Skeletal muscle cell (primary cell): ENCODE measurements at regions not wholly inside any gene's neighbourhood (a gene's known extent, or its start where the extent isn't known, plus 50 kb on each side); places are given as distances from the start of the nearest gene placed in this dataset.
"Not testable (repeated sequence)": the region's sequence is repeated elsewhere in the genome, so short reads cannot be mapped to it uniquely, and the experiment has no call there.

Source experiments
- DNase-seq: peaks from one replicate; pipeline ENCODE4 v3.0.0-alpha.2; 2010; ENCODE audit warnings: low read depth
- H3K4me3 ChIP-seq: 2 replicates; pipeline ENCODE4 v1.5.1; 2011; ENCODE audit warnings: low read depth, mild to moderate bottlenecking, control low read depth, low read length, moderate library complexity

- no peak for DNase-seq
- H3K4me3 ChIP-seq, result no peak overlapping the region
Observed at GRCh38 chr7:36053589-36053988, 99.5 kb upstream of the EEPD1 start.

GRCh38 chr7:36054637-36055036, 98.4 kb upstream of the EEPD1 start:
- no peak overlapping the region for H3K4me3 ChIP-seq
- no peak for DNase-seq

GRCh38 chr7:36055207-36055606, 97.8 kb upstream of the EEPD1 start:
- H3K4me3 ChIP-seq, result no peak overlapping the region
- no peak for DNase-seq

DNA sequence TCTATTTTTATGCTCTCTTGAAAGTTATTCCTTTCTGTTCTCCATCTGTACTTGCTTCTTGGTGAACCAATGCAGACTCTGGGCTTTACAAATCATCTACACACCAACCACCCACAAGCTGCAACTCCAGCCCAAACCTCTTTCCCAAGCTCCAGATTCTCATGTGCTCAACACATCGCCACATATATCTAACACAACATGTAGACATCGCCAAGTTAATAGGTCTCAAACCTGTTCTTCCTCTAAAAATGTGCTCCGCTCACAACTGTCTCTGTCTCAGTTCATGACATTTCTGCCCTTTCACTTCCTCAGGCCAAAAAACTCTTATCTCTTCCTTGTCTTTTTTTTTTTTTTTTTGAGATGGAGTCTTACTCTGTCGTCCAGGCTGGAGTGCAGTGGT, 95.7 kb upstream of the EEPD1 start:
- DNase-seq, result no peak
- H3K4me3 ChIP-seq, result no peak overlapping the region

- DNase-seq, result no peak
- H3K4me3 ChIP-seq, result no peak overlapping the region
Observed at GRCh38 chr7:36058020-36058592, 94.9 kb upstream of the EEPD1 start.

DNA sequence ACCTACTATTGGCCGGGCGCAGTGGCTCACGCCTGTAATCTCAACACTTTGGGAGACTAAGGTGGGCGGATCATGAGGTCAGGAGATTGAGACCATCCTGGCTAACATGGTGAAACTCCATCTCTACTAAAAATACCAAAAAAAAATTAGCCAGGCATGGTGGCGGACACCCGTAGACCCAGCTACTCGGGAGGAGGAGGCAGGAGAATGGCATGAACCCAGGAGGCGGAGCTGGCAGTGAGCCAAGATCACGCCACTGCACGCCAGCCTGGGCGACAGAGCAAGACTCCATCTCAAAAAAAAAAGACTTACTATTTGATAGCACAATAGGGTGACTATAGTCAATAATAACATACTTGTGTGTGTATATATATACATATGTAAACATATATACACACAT, 92.7 kb upstream of the EEPD1 start:
- DNase-seq, H3K4me3 ChIP-seq: not testable (repeated sequence)

- DNase-seq, result no peak
- no peak overlapping the region for H3K4me3 ChIP-seq
Observed at GRCh38 chr7:36062154-36062815, 90.8 kb upstream of the EEPD1 start.

- no peak for DNase-seq
- no peak overlapping the region for H3K4me3 ChIP-seq
Observed at GRCh38 chr7:36064676-36065075, 88.4 kb upstream of the EEPD1 start.

DNA sequence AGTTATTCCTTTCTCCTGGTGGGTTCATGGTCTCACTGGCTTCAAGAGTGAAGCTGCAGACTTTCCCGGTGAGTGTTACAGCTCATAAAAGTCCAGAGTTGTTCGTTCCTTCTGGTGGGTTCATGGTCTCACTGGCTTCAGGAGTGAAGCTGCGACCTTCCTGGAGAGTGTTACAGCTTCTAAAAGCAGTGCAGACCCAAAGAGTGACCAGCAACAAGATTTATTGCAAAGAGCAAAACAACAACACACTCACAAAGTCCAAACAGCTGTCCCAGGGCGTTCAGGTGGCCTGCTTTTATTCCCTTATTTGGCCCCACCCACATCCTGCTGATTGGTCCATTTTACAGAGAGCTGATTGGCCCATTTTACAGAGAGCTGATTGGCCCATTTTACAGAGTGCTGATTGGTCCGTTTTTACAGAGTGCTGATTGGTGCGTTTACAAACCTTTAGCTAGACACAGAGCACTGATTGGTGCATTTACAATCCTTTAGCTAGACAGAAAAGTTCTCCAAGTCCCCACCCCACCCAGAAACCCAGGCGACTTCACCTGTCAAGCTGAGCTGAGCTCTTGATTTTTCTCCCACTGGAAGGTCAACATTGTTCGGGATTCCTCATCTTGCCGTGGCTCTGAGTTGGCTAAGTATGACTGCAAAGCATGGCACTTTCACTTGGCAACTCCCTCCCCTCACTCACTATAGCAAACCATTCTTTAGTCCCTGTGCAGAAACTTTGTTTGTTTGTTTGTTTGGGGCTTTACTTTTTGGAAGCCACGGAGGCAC, 87.3 kb upstream of the EEPD1 start:
- not testable (repeated sequence) for DNase-seq, H3K4me3 ChIP-seq

DNA sequence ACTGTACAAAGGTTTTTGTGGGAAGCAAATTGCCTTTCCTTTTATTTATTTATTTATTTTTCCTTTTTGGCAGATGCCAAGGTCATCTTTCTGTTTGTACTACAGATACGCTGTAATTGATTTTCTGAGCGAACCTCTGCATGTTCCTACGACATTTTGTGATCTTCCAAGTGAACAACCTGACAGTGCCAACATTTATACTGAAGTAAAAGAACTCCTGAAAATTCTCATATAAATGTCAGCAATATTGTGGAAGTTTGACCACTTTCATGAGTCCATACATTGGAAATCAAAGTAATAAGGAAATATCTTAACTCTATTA, 86.8 kb upstream of the EEPD1 start:
- H3K4me3 ChIP-seq, result no peak overlapping the region
- no peak for DNase-seq

GRCh38 chr7:36070230-36070629, 82.8 kb upstream of the EEPD1 start:
- no peak overlapping the region for H3K4me3 ChIP-seq
- DNase-seq, result no peak

DNA sequence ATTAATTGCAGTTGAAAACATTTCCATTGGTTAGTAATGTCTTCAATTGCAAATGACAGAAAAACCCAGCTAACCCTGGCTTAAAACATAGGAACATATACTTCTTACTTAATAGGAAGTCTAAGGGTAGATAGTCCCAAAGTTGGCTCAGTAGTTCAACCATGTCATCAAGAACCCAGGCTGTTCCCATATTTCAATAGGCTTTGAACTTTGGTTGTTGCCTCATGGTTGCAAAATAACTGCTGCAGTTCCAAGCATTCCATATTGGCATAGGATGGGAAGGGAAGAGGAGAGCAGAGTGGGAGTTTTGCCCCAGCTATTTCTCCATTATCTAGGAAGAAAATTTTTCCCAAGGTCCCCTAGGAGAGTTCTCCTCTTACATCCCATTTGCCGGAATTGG, 81.4 kb upstream of the EEPD1 start:
- DNase-seq, result no peak
- no peak overlapping the region for H3K4me3 ChIP-seq

GRCh38 chr7:36072620-36073019, 80.4 kb upstream of the EEPD1 start:
- H3K4me3 ChIP-seq, result no peak overlapping the region
- no peak for DNase-seq

GRCh38 chr7:36075561-36075960, 77.5 kb upstream of the EEPD1 start:
- no peak for DNase-seq
- H3K4me3 ChIP-seq, result no peak overlapping the region

- no peak for DNase-seq
- no peak overlapping the region for H3K4me3 ChIP-seq
Observed at GRCh38 chr7:36076074-36076473, 77.0 kb upstream of the EEPD1 start.

- no peak for DNase-seq
- no peak overlapping the region for H3K4me3 ChIP-seq
Observed at GRCh38 chr7:36078816-36079360, 74.2 kb upstream of the EEPD1 start.

GRCh38 chr7:36079446-36080025, 73.5 kb upstream of the EEPD1 start:
- no peak overlapping the region for H3K4me3 ChIP-seq

GRCh38 chr7:36080843-36081242, 72.2 kb upstream of the EEPD1 start:
- no peak overlapping the region for H3K4me3 ChIP-seq
- no peak for DNase-seq

More at GRCh38 chr7:36079446-36080025, 73.5 kb upstream of the EEPD1 start:
- no peak for DNase-seq

DNA sequence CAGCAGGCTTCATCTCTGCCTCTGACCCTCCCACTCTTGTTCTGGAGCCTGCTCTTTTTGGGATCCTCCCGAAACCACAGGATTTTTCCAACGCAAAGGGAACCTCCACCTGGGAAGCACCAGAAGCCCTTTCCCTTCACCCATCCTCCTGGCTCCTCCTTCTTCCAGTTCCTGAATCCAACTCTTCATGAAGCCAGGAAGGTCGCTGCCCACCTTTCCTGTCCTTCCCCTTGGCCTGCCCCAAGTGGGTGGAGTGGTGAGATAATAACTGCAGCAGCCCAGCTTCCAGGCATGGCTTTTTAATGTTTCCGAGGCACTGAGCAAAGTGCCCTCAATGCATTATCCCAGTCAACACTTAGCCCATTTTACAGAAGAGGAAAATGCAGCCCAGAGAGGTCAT, 70.8 kb upstream of the EEPD1 start:
- no peak for DNase-seq
- H3K4me3 ChIP-seq, result no peak overlapping the region

DNA sequence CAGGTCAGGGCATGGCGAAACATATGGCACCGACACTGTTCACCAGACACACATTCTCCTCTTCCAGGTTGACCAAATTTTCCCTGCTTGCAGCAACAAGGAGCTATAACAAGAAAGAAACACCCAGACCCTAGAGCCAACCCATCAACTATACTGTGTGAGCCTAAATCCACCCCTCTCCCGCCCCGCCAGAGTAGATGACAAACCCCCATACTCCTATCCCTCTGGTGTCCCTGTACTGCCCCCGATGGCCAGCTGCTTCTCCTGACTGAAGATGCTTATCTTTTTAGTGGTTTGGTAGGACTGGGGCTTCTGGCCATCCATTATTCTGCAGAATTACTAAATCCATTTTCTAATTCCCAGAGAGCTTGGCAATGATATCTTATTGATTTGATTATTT, 70.1 kb upstream of the EEPD1 start:
- H3K4me3 ChIP-seq, result no peak overlapping the region
- DNase-seq, result no peak
